ENCODE measurements at regions not wholly inside any gene's neighbourhood (a gene's known extent, or its start where the extent isn't known, plus 50 kb on each side); places are given as distances from the start of the nearest gene placed in this dataset.

GRCh38 chr4:19783667-19784223, 468.0 kb upstream of the SLIT2 start:
- DNase-seq (ENCODE audit: extremely low read depth, insufficient read length), result no peak
- Histone ChIP-seq H3K27me3 (replicated peaks; ENCODE audit: control insufficient read depth, insufficient read depth, low read length) (no peaks in the 10 kb centered on the region), H3K4me3 (replicated peaks; ENCODE audit: low read depth, low read length) (no peak overlapping the region), H3K36me3 (ENCODE audit: control insufficient read depth, insufficient read depth, low read length) (no peaks in the 10 kb centered on the region)
- TF ChIP-seq, protein P1, sequence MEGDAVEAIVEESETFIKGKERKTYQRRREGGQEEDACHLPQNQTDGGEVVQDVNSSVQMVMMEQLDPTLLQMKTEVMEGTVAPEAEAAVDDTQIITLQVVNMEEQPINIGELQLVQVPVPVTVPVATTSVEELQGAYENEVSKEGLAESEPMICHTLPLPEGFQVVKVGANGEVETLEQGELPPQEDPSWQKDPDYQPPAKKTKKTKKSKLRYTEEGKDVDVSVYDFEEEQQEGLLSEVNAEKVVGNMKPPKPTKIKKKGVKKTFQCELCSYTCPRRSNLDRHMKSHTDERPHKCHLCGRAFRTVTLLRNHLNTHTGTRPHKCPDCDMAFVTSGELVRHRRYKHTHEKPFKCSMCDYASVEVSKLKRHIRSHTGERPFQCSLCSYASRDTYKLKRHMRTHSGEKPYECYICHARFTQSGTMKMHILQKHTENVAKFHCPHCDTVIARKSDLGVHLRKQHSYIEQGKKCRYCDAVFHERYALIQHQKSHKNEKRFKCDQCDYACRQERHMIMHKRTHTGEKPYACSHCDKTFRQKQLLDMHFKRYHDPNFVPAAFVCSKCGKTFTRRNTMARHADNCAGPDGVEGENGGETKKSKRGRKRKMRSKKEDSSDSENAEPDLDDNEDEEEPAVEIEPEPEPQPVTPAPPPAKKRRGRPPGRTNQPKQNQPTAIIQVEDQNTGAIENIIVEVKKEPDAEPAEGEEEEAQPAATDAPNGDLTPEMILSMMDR (IDR thresholded peaks at IDR 0.05; ENCODE audit: insufficient read depth, low read length, poor library complexity, severe bottlenecking), result no peak

DNA sequence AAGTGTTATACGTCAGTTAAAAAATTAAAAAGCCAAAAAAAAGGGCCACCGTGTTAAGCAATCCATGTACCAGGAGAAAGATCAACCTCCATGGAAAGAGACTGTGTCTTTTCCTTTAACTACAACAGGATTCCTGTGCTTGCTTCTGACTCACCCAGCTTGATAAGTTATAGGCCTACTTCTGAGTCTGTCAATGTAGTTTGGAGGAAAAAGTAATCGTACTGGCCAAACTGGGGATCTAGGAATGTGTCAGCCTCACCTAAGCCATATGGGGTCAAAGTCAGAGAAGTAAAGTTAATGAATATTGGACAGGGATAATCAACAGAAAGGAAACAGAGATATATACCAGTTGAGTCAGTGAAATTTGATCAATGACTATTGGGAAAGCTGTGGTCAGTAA, 470.8 kb upstream of the SLIT2 start:
- Histone ChIP-seq H3K4me3 (replicated peaks; ENCODE audit: low read depth, low read length) (no peak overlapping the region), H3K27me3 (replicated peaks; ENCODE audit: control insufficient read depth, insufficient read depth, low read length) (no peaks in the 10 kb centered on the region), H3K36me3 (ENCODE audit: control insufficient read depth, insufficient read depth, low read length) (no peaks in the 10 kb centered on the region)
- DNase-seq (ENCODE audit: extremely low read depth, insufficient read length), result no peak
- TF ChIP-seq, protein P1 (IDR thresholded peaks at IDR 0.05; ENCODE audit: insufficient read depth, low read length, poor library complexity, severe bottlenecking), result no peak

DNA sequence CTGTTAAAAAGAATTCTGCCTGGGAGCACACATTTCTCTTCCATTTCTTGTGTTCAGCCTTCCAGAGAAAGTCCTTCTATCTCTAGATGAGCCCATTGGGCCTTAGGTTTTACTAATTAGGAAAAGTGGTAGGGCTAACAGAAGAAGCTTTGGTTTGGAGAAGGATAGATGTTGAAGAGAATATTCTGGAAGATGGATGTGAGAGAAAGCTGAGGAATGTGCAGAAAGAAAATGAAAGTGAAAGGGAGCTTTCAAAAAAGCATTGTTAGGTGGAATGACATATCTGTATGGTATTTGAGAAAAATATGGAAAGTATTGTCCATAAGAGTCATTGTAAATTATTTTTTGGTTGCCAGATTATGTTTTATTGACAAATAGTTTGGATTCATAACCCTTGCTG, 474.8 kb upstream of the SLIT2 start:
- H3K36me3 ChIP-seq (ENCODE audit: control insufficient read depth, insufficient read depth, low read length), result no peaks in the 10 kb centered on the region
- TF ChIP-seq, protein P1 (IDR thresholded peaks at IDR 0.05; ENCODE audit: insufficient read depth, low read length, poor library complexity, severe bottlenecking), result no peak
- H3K27me3 ChIP-seq (replicated peaks; ENCODE audit: control insufficient read depth, insufficient read depth, low read length), result no peaks in the 10 kb centered on the region
- DNase-seq (ENCODE audit: extremely low read depth, insufficient read length), result no peak
- H3K4me3 ChIP-seq (replicated peaks; ENCODE audit: low read depth, low read length), result no peak overlapping the region

GRCh38 chr4:19776021-19776459, 475.7 kb upstream of the SLIT2 start:
- TF ChIP-seq, protein P1 (IDR thresholded peaks at IDR 0.05; ENCODE audit: insufficient read depth, low read length, poor library complexity, severe bottlenecking), result no peak
- H3K36me3 ChIP-seq (ENCODE audit: control insufficient read depth, insufficient read depth, low read length), result no peaks in the 10 kb centered on the region
- DNase-seq (ENCODE audit: extremely low read depth, insufficient read length), result no peak
- no peaks in the 10 kb centered on the region for H3K27me3 ChIP-seq (replicated peaks; ENCODE audit: control insufficient read depth, insufficient read depth, low read length)
- no peak overlapping the region for H3K4me3 ChIP-seq (replicated peaks; ENCODE audit: low read depth, low read length)

- Histone ChIP-seq H3K36me3 (ENCODE audit: control insufficient read depth, insufficient read depth, low read length) (no peaks in the 10 kb centered on the region), H3K4me3 (replicated peaks; ENCODE audit: low read depth, low read length) (no peak overlapping the region), H3K27me3 (replicated peaks; ENCODE audit: control insufficient read depth, insufficient read depth, low read length) (no peaks in the 10 kb centered on the region)
- TF ChIP-seq, protein P1 (IDR thresholded peaks at IDR 0.05; ENCODE audit: insufficient read depth, low read length, poor library complexity, severe bottlenecking), result no peak
- DNase-seq (ENCODE audit: extremely low read depth, insufficient read length), result no peak
These were observed 476.9 kb upstream of the SLIT2 start for GRCh38 chr4:19774690-19775256.

Measured in GM06990 (cell line).